IMR-90 (cell line): ENCODE measurements at regions not wholly inside any gene's neighbourhood (a gene's known extent, or its start where the extent isn't known, plus 50 kb on each side); places are given as distances from the start of the nearest gene placed in this dataset.

Experiments
- ATAC-seq: fragments of 200-7000 bp; cut with Tn5 transposase; 2 replicates; pipeline ENCODE4 v1.9.1; 2020; ENCODE audit warnings: low read depth, mild to moderate bottlenecking, moderate library complexity
- BruUV-seq: library from RNA; stranded (reverse); fragments of 400-500 nt; replicated peaks from 2 replicates; lab custom pipeline; 2021; lab: Mats Ljungman, UMichigan
- CTCF ChIA-PET: fragments of 300-600 bp; formaldehyde crosslinking; extraction: SDS; loops from one replicate; lab custom pipeline; 2021; ENCODE audit warnings: antibody characterized with exemption; lab: Yijun Ruan, JAX
- POLR2A ChIA-PET: fragments of 300-600 bp; sonication (Branson Sonifier 250); formaldehyde crosslinking; loops from one replicate; lab custom pipeline; 2022; ENCODE audit warnings: antibody characterized with exemption; ENCODE audit not compliant: unreplicated experiment; lab: Charles Lee
- DNase-seq: peaks from one replicate; pipeline ENCODE4 v3.0.0; 2013
- H2AFZ ChIP-seq: replicated peaks from 2 replicates; pipeline ENCODE3; 2013; ENCODE audit warnings: low read length, mild to moderate bottlenecking; ENCODE audit not compliant: poor library complexity
- H2AK5ac ChIP-seq: 2 replicates; pipeline ENCODE4 v1.6.1; 2013; ENCODE audit warnings: low read depth, low read length, inconsistent platforms
- H2AK9ac ChIP-seq: replicated peaks from 2 replicates; pipeline ENCODE3; 2013; ENCODE audit warnings: mild to moderate bottlenecking, low read depth, low read length, moderate library complexity; ENCODE audit not compliant: poor library complexity
- H2BK120ac ChIP-seq: 2 replicates; pipeline ENCODE4 v1.6.1; 2013; ENCODE audit warnings: low read depth, low read length, inconsistent platforms
- H2BK15ac ChIP-seq: 3 replicates; pipeline ENCODE4 v1.6.1; 2013; ENCODE audit warnings: low read depth, low read length, inconsistent platforms
- H2BK20ac ChIP-seq: 2 replicates; pipeline ENCODE4 v1.6.1; 2013; ENCODE audit warnings: low read depth, mild to moderate bottlenecking, inconsistent platforms, low read length, moderate library complexity
- H2BK5ac ChIP-seq: 2 replicates; pipeline ENCODE4 v1.6.1; 2013; ENCODE audit warnings: mild to moderate bottlenecking, low read depth, low read length, inconsistent platforms; ENCODE audit not compliant: poor library complexity, severe bottlenecking
- H3K14ac ChIP-seq: replicated peaks from 2 replicates; pipeline ENCODE4 v1.6.1; 2013; ENCODE audit warnings: low read depth, low read length, inconsistent platforms
- H3K18ac ChIP-seq: 2 replicates; pipeline ENCODE4 v1.6.1; 2013; ENCODE audit warnings: low read depth, low read length, control low read depth
- H3K23ac ChIP-seq: 2 replicates; pipeline ENCODE4 v1.6.1; 2013; ENCODE audit warnings: low read depth, low read length, inconsistent platforms
- H3K27ac ChIP-seq: 2 replicates; pipeline ENCODE4 v1.5.1; 2013; ENCODE audit warnings: mild to moderate bottlenecking, control low read depth, low read length; ENCODE audit not compliant: insufficient read depth
- H3K27me3 ChIP-seq: 2 replicates; pipeline ENCODE4 v1.6.1; 2013; ENCODE audit warnings: low read length; ENCODE audit not compliant: control insufficient read depth, insufficient read depth
- H3K36me3 ChIP-seq: 2 replicates; pipeline ENCODE4 v1.6.1; 2013; ENCODE audit warnings: low read length, mixed read lengths; ENCODE audit not compliant: control insufficient read depth, insufficient read depth
- H3K4ac ChIP-seq: 2 replicates; pipeline ENCODE4 v1.6.1; 2013; ENCODE audit warnings: low read depth, low read length, inconsistent platforms
- H3K4me1 ChIP-seq: 2 replicates; pipeline ENCODE4 v1.6.1; 2013; ENCODE audit warnings: low read length, mixed read lengths; ENCODE audit not compliant: control insufficient read depth, insufficient read depth
- H3K4me2 ChIP-seq: 2 replicates; pipeline ENCODE4 v1.6.1; 2013; ENCODE audit warnings: low read depth, mild to moderate bottlenecking, control low read depth, low read length, moderate library complexity
- H3K4me3 ChIP-seq: 2 replicates; pipeline ENCODE4 v1.5.1; 2013; ENCODE audit warnings: low read depth, mild to moderate bottlenecking, control low read depth, low read length, moderate library complexity; ENCODE audit not compliant: insufficient read depth
- H3K56ac ChIP-seq: 2 replicates; pipeline ENCODE4 v1.6.1; 2013; ENCODE audit warnings: low read length, inconsistent platforms; ENCODE audit not compliant: insufficient read depth; ENCODE audit errors: extremely low read depth
- H3K79me1 ChIP-seq, 2 experiments: 2 replicates each; pipeline ENCODE4 v1.6.1; 2013; ENCODE audit warnings: low read length in 2 of 2, inconsistent platforms in 1 of 2, low read depth in 1 of 2
- H3K9ac ChIP-seq: 2 replicates; pipeline ENCODE4 v1.6.1; 2013; ENCODE audit warnings: low read depth, low read length, control low read depth
- H3K9me1 ChIP-seq: 2 replicates; pipeline ENCODE4 v1.6.1; 2013; ENCODE audit warnings: low read length, inconsistent platforms; ENCODE audit not compliant: insufficient read depth
- H3K9me3 ChIP-seq: 2 replicates; pipeline ENCODE4 v1.6.1; 2013; ENCODE audit warnings: low read length; ENCODE audit not compliant: control insufficient read depth, insufficient read depth
- H4K20me1 ChIP-seq: 2 replicates; pipeline ENCODE4 v1.6.1; 2013; ENCODE audit warnings: low read length, inconsistent platforms; ENCODE audit not compliant: insufficient read depth
- H4K5ac ChIP-seq: 2 replicates; pipeline ENCODE4 v1.6.1; 2013; ENCODE audit warnings: mild to moderate bottlenecking, low read depth, low read length, control low read depth
- H4K8ac ChIP-seq, 2 experiments: 2 replicates each; pipeline ENCODE4 v1.6.1; 2013; ENCODE audit warnings: low read depth in 2 of 2, low read length in 2 of 2, control low read depth in 1 of 2, inconsistent platforms in 1 of 2
- H4K91ac ChIP-seq: 2 replicates; pipeline ENCODE4 v1.6.1; 2013; ENCODE audit warnings: low read depth, low read length, inconsistent platforms; ENCODE audit not compliant: insufficient read depth
- FOS ChIP-seq: fragments of 150-350 bp; IDR thresholded peaks from 2 replicates; pipeline ENCODE4 v1.6.1; 2016; ENCODE audit warnings: low read depth, low read length
- MAFK ChIP-seq: IDR thresholded peaks from 2 replicates; pipeline ENCODE4 v1.6.1; 2012; ENCODE audit warnings: low read depth, low read length, improper control_type of control experiment
- NFE2L2 ChIP-seq: fragments of 150-350 bp; IDR thresholded peaks from 2 replicates; pipeline ENCODE4 v1.6.1; 2016; ENCODE audit warnings: low read depth, mild to moderate bottlenecking, low read length
- POLR2A ChIP-seq: IDR thresholded peaks from 2 replicates; pipeline ENCODE4 v1.6.1; 2012; ENCODE audit warnings: mild to moderate bottlenecking, low read depth, low read length
- RAD21 ChIP-seq: IDR thresholded peaks from 2 replicates; pipeline ENCODE4 v1.6.1; 2012; ENCODE audit warnings: low read length, improper control_type of control experiment
- RCOR1 ChIP-seq: IDR thresholded peaks from 2 replicates; pipeline ENCODE4 v1.6.1; 2012; ENCODE audit warnings: mild to moderate bottlenecking, low read length, improper control_type of control experiment; ENCODE audit not compliant: insufficient replicate concordance
- SMC3 ChIP-seq: fragments of 150-350 bp; IDR thresholded peaks from 2 replicates; pipeline ENCODE4 v1.6.1; 2016; ENCODE audit warnings: low read depth, mild to moderate bottlenecking, antibody characterized with exemption, low read length, moderate library complexity
- USF2 ChIP-seq: fragments of 150-350 bp; IDR thresholded peaks from 2 replicates; pipeline ENCODE4 v1.6.1; 2017; ENCODE audit warnings: mild to moderate bottlenecking, antibody characterized with exemption, low read length, low read depth
- WGBS, 2 experiments: methylation state at CpG; one replicate each; pipeline versions ENCODE4 v1.1.5 to v1.1.7; 2013; ENCODE audit warnings: missing lambda C conversion rate in 2 of 2; ENCODE audit not compliant: insufficient read length in 1 of 2; ENCODE audit errors: extremely low coverage in 2 of 2; 5-methylcytosine and 5-hydroxymethylcytosine counted together
- dilution Hi-C: fragments of 300-500 bp; cut with HindIII; formaldehyde crosslinking; loops from one replicate; pipeline ENCODE4 v1.14.3; 2018; ENCODE audit warnings: low sequenced_read_pairs; ENCODE audit not compliant: unreplicated experiment
- in situ Hi-C: fragments of 300-500 bp; cut with MboI; formaldehyde crosslinking; loops from 3 replicates; pipeline ENCODE4 v1.14.3; 2019; ENCODE audit warnings: low sequenced_read_pairs, inconsistent platforms, mixed read lengths
- intact Hi-C: fragments of 100-400 bp; cut with micrococcal nuclease; formaldehyde crosslinking; loops from 2 replicates; pipeline ENCODE4 v1.10.0; 2022

- no peak overlapping the region for H4K91ac ChIP-seq
- H2BK15ac ChIP-seq: no peak overlapping the region
- CTCF ChIA-PET: interaction anchor here (1.4 kb wide), 1 partner anchor 10 kb away, joined by 3 read pairs; no protein-coding TSS in a partner anchor
- ATAC-seq (no peak), DNase-seq (no peak)
- no peak overlapping the region for H3K56ac ChIP-seq
- peak overlapping the region; percentile 43; the same call in 1 of the 2 replicates for H2AK5ac ChIP-seq
- H3K9ac ChIP-seq: no peak overlapping the region
- 0 out of 2 replicates have a peak overlapping the region, but pooled peaks have one; percentile 10 for H3K23ac ChIP-seq
- no peak overlapping the region for H3K27ac ChIP-seq
- H2AFZ ChIP-seq: no peak overlapping the region
- no TSS peak for BruUV-seq
- peaks cover 15% of the 10 kb centered on the region for H3K4me1 ChIP-seq
- H2BK20ac ChIP-seq: no peak overlapping the region
- in situ Hi-C loops (no loop called here), dilution Hi-C loops (no loop called here), intact Hi-C loops (no loop called here)
- no peak overlapping the region for H3K4me3 ChIP-seq
- no peak for TF ChIP-seq POLR2A
- TF ChIP-seq RCOR1: no peak
- no peak for TF ChIP-seq RAD21
- no peak for TF ChIP-seq NFE2L2
- TF ChIP-seq SMC3: no peak
- TF ChIP-seq MAFK: no peak
- no peak for TF ChIP-seq USF2
- no peak for TF ChIP-seq FOS
- POLR2A ChIA-PET: no interaction called here
- no peak overlapping the region for H3K18ac ChIP-seq
- H3K79me1 ChIP-seq: peaks cover 41 to 90% of the 10 kb centered on the region in 2 experiments
- H3K4me2 ChIP-seq: no peak overlapping the region
- H4K20me1 ChIP-seq: peaks cover 91% of the 10 kb centered on the region
- no peak overlapping the region for H4K8ac ChIP-seq
- no peak overlapping the region for H3K4ac ChIP-seq
- no peak overlapping the region for H2BK120ac ChIP-seq
- H3K9me1 ChIP-seq: peaks cover 36% of the 10 kb centered on the region
- no peak overlapping the region for H2BK5ac ChIP-seq
- no peaks in the 10 kb centered on the region for H3K27me3 ChIP-seq
- no peaks in the 10 kb centered on the region for H3K9me3 ChIP-seq
- H3K36me3 ChIP-seq: no peaks in the 10 kb centered on the region
- no peak overlapping the region for H2AK9ac ChIP-seq
- 95% methylated on average over 8 of the region's 24 CpGs; no CpG with 5 or more reads in 1 of the 2 experiments for WGBS, 2 experiments
- H3K14ac ChIP-seq: no peak overlapping the region
- H4K5ac ChIP-seq: no peak overlapping the region
These were observed 144.0 kb downstream of the GLI2 start for GRCh38 chr2:120879431-120880295.
